GM20000 (cell line): ENCODE measurements at regions not wholly inside any gene's neighbourhood (a gene's known extent, or its start where the extent isn't known, plus 50 kb on each side); places are given as distances from the start of the nearest gene placed in this dataset.

ENCODE experiments used
- DNase-seq: peaks from one replicate; pipeline ENCODE4 v3.0.0; 2012; ENCODE audit warnings: low spot score
- TF ChIP-seq, protein P1 (sequence below): IDR thresholded peaks from 2 replicates; pipeline ENCODE4 v1.5.1; 2012; ENCODE audit warnings: mild to moderate bottlenecking, control low read depth; ENCODE audit errors: extremely low read depth, missing control alignments

DNA sequence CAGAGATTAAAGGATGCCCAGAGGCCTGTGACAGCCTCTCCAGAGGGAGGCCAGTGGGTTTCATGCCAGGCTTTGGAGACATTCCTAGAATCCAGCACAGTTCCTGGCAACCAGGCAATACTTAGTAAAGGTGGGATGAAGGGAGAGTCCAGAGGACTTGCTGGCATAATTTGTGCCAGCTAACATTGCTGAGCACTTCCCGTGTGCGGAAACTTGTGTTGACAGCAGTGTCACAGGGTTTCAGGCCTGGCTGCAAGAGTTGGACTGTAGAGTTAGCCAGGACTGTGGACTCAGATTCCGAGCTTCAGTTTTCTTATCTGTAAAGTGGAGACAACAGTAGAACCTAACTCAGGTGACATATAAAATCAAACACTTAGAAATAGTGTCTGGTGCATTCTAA, 141.7 kb downstream of the SALL1 start:
- no peak for DNase-seq
- TF ChIP-seq, protein P1, sequence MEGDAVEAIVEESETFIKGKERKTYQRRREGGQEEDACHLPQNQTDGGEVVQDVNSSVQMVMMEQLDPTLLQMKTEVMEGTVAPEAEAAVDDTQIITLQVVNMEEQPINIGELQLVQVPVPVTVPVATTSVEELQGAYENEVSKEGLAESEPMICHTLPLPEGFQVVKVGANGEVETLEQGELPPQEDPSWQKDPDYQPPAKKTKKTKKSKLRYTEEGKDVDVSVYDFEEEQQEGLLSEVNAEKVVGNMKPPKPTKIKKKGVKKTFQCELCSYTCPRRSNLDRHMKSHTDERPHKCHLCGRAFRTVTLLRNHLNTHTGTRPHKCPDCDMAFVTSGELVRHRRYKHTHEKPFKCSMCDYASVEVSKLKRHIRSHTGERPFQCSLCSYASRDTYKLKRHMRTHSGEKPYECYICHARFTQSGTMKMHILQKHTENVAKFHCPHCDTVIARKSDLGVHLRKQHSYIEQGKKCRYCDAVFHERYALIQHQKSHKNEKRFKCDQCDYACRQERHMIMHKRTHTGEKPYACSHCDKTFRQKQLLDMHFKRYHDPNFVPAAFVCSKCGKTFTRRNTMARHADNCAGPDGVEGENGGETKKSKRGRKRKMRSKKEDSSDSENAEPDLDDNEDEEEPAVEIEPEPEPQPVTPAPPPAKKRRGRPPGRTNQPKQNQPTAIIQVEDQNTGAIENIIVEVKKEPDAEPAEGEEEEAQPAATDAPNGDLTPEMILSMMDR: no peak

DNA sequence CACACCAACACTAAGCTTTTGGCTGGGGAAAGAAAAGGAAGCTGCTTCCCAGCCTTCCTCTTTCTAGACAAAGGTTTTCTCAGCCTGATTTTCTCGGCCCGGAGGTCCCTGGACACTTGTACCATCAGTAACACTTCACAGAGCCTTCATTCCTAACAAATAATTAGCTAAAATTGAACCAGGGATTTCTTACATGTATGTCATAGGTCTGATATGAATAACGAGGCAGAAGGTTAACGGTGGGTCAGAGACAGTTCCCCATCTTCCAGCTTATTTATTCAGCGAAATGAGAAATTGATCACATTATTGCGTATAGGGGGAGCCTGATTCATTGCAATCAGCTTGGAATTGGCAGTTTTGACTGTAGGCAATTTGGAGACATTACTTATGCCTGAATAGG, 142.5 kb downstream of the SALL1 start:
- TF ChIP-seq, protein P1: no peak
- DNase-seq: no peak

DNA sequence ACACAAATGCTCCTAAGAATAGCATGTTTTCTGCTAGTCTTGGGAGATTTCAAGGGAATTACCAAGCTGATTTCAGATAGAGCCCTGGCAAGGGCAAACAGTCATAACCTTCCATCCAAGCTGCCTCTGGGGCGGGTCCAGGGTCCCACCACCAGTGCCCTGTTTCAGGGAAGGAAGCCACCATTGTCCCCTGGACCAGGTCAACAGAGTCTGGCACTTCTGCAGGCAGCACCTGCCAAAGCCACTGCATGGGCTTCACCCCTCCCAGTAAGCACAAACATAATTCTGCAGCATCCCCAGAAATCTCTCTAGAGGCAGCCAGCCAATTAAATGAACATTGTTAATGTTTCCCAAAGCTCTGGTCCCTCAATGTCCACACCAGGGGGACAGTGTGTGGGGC, 143.0 kb downstream of the SALL1 start:
- no peak for DNase-seq
- TF ChIP-seq, protein P1: no peak

DNA sequence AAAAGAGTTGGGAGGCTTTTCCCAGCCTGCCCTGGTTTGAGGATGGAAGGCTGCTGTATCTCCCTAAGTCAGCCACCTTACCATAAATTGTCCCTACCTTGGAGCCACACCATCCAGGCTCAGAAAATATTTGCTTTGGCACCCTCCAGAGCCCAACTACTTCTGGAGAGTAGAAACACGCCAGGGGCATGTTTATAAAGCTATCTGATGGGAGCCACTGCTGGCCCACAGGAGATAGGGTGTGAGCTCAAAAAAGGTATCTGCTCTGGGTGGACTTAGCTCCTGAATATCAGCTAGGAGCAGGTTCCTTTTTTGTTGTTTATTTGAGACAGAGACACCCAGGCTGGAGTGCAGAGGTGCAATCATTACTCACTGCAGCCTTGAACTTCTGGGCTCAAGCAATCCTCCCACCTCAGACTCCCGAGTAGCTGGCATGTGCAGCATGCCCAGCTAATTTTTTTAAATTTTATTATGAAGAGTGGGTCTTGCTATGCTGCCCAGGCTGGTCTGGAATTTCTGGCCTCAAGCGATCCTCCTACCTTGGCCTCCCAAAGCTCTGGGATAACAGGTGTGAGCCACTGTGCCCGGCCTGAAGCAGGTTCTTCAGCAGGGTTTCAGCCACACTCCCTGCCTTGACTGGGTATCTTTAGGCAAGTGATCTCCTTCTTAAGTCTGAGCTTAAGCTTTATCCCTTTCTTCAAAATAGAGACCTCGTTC, 147.1 kb downstream of the SALL1 start:
- DNase-seq: no peak
- TF ChIP-seq, protein P1: no peak

DNA sequence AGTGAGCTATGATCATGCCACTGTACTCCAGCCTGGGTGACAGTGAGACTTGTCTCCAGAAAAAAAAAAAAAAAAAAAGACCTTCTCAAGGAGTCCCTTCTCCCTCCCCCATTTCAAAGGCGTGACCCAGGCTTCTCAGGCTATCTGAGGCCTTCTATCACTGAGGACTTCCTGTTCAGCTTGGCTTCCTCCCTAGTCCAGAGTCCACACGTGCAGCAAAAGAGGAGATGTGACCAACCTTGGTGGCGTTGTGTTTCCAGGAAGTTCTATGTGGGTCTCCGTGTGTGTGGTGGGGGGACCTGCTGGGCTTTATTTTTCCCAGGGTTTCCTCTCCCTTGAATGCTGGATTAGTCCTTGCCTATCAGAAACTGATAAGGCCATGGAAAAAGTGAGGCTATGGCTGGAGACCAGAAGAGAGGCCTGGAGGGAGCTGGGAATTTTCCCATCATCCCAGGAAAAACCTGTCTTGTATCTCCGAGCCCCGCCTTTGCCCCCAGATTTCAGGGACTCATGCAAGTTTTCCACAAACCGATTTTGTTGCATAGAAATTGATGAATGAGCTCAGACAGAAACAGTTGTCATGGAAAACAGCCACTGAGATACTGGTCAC, 148.1 kb downstream of the SALL1 start:
- TF ChIP-seq, protein P1: no peak
- DNase-seq: no peak

DNA sequence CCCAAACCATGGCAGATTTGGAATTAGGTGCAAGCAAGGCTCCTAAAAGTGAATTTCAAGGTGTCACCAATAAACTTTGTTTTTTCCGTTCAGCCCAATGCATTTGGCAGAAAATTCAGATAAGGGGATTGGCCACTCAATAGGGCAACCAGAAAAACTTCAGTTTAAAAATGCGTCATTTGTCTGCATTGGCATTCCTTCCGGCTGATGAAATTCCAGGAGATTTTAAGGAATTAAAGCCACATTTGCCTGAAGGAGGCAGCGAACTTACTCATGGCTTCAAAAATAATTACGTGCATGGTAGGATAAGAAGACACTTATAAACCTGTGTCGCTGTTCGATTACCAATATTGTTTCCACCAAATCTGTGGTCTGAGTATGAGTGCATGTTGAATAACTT, 151.9 kb downstream of the SALL1 start:
- DNase-seq: no peak
- TF ChIP-seq, protein P1: no peak

GRCh38 chr16:50998411-50998810, 152.7 kb downstream of the SALL1 start:
- DNase-seq: no peak

More at GRCh38 chr16:50998411-50998810, 152.7 kb downstream of the SALL1 start:
- TF ChIP-seq, protein P1: no peak
